ENCODE measurements at regions not wholly inside any gene's neighbourhood (a gene's known extent, or its start where the extent isn't known, plus 50 kb on each side); places are given as distances from the start of the nearest gene placed in this dataset.

DNA sequence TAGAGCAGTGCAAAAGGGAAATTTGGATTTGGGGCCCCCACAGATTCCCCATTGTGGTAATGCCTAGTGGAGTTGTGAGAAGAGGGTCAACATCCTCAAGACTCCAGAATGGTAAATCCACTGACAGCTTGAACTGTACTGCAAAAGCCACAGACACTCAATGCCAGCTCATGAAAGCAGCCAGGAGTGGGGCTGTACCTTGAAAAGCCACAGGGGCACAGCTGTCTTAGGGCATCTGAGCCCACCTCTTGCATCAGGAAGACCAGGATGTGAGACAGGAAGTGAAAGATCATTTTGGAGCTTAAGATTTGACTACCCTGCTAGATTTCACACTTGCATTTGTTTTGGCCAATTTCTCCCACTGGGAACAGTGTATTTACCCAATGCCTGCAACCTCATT, 1548.9 kb upstream of the PCDH20 start:
- DNase-seq (ENCODE audit: low spot score) (no peak), ATAC-seq (ENCODE audit: low FRiP score) (no peak)
- TF ChIP-seq, protein P1, sequence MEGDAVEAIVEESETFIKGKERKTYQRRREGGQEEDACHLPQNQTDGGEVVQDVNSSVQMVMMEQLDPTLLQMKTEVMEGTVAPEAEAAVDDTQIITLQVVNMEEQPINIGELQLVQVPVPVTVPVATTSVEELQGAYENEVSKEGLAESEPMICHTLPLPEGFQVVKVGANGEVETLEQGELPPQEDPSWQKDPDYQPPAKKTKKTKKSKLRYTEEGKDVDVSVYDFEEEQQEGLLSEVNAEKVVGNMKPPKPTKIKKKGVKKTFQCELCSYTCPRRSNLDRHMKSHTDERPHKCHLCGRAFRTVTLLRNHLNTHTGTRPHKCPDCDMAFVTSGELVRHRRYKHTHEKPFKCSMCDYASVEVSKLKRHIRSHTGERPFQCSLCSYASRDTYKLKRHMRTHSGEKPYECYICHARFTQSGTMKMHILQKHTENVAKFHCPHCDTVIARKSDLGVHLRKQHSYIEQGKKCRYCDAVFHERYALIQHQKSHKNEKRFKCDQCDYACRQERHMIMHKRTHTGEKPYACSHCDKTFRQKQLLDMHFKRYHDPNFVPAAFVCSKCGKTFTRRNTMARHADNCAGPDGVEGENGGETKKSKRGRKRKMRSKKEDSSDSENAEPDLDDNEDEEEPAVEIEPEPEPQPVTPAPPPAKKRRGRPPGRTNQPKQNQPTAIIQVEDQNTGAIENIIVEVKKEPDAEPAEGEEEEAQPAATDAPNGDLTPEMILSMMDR (IDR thresholded peaks at IDR 0.05): no peak

DNA sequence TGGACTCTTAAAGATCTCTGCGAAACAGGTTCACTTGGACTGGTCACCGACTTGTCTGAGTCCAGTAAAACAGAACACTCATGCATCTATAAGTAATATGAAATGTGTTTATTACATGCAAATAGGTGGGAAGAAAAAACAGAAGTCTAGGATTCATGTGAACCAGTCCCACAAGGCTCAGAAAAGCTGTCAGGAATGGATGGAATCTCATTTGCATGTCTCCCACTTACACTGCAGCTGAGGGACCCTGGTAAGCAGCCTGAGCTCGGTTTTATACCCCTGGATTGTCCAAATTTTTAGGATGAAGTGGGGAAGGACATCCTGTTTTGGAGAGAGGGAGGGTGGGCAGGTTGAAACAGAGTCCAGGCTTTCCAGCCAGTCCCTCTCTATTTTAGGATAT, 1545.1 kb upstream of the PCDH20 start:
- TF ChIP-seq, protein P1 (IDR thresholded peaks at IDR 0.05): no peak
- no peak for ATAC-seq (ENCODE audit: low FRiP score)
- DNase-seq (ENCODE audit: low spot score): no peak

DNA sequence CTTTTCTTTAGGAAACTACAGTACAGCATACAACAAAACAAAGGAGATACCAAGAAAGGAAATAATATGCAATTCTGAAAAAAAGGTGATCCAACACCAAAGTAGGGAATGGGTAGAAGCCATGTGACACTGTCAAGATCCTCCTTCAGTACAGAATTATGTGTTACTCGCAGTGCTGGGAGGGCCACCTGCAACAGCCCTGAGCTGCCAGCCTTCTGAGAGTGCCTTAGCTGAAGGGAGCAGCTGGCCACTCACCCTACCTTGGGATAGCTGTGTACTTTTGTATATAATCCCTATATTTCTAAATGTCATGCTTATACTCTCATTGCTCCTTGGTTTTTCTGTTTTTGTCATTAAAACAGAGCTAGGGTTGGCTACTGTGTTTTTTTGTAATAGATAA, 1518.2 kb upstream of the PCDH20 start:
- TF ChIP-seq, protein P1 (IDR thresholded peaks at IDR 0.05): no peak
- DNase-seq (ENCODE audit: low spot score) (no peak), ATAC-seq (ENCODE audit: low FRiP score) (no peak)

DNA sequence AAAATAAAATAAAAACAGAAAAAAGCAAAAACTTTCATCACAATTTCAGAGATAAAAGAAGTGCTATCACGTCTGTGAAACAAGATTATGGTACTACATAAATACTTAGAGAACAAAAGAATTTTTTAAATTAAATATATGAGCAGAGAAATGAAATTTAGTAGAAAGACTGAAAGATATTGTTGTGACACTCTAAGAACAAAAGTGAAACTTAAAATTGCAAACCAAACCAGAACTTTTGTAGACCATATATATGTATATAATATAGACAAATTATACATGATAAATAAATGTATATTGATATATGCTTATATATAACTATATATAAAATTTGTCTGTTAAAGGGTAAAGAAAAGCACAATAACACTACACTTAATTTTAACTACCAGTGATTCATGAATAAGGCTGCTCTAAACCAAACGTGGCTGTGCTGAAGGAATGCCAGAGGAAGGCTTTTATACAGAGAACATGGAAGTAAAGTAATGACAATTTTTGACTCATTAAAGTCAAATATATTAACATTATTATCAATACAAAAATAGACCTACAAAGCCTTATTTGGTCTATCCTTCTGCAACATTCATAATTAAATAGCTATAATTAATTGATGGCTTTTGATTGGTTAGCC, 1516.7 kb upstream of the PCDH20 start:
- TF ChIP-seq, protein P1 (IDR thresholded peaks at IDR 0.05): no peak
- no peak for ATAC-seq (ENCODE audit: low FRiP score)
- DNase-seq (ENCODE audit: low spot score): no peak

DNA sequence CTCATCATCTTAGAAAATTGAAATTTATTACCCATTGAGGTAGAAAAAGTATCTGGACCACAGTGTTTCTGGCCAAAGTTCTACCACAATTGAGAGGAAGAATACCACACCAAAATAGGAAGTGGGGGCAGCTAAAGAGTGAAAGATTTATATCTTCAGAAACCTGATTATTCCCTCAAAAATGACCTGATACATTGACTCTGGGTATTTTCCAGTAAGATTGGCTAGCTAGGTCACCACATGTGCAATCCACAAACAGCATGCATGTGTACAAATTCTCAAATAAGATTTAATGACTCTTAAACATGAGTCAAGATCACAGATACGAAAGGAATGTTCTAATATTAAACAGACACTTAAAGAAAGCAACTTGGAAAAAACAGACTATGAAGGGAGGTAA, 1516.2 kb upstream of the PCDH20 start:
- TF ChIP-seq, protein P1 (IDR thresholded peaks at IDR 0.05): no peak
- DNase-seq (ENCODE audit: low spot score): no peak
- ATAC-seq (ENCODE audit: low FRiP score): no peak

DNA sequence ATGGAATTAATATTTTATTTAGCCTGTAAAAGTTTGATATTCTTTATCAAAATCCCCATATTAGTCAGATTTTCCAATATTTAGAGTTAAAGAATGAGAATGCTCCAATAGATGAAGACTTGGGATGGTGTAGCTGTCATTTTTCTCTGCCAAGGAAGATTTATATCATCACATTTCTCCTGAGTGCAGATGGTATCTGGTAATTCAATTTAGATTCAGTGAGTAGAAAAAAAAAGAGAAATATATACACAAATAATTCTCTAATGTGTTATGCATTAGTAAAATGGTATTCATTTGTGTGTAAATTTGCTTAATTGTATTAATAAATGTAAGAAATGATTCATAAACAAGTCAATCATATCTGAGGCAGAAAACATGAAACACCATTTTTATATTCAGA, 1508.7 kb upstream of the PCDH20 start:
- no peak for ATAC-seq (ENCODE audit: low FRiP score)
- TF ChIP-seq, protein P1 (IDR thresholded peaks at IDR 0.05): no peak
- no peak for DNase-seq (ENCODE audit: low spot score)

DNA sequence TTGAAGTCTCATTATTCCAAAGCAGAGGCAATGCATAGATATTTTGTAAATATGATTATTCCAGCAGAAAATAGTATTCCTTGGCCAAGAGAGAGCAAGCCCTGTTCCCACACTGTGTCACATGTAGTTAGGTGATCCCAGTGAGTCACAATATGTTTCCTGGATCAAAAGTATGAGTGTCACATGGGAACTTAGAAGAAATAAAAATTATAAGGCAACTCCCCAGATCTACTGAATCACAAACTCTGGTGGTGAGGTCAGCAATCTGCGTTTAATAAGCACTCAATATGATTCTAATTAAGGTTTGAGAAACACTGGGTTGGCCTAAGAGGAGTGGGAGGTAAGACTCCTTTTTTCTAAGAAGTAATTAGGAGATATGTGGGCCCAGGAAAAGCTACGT, 1504.5 kb upstream of the PCDH20 start:
- DNase-seq (ENCODE audit: low spot score) (no peak), ATAC-seq (ENCODE audit: low FRiP score) (no peak)
- TF ChIP-seq, protein P1 (IDR thresholded peaks at IDR 0.05): no peak

Data from omental fat pad (tissue), 3 donors.